Fibroblast of lung (primary cell): ENCODE measurements at regions not wholly inside any gene's neighbourhood (a gene's known extent, or its start where the extent isn't known, plus 50 kb on each side); places are given as distances from the start of the nearest gene placed in this dataset.

Source experiments
- DNase-seq, 2 donors: peaks; one replicate each; pipeline versions ENCODE4 v3.0.0 to v3.0.0-alpha.2; 2010; ENCODE audit warnings: low read depth in 2 of 2
- H2AFZ ChIP-seq: 2 replicates; pipeline ENCODE4 v1.5.1; 2012; ENCODE audit warnings: low read length, control low read depth, inconsistent platforms
- H3K27ac ChIP-seq: 2 replicates; pipeline ENCODE4 v1.5.1; 2011; ENCODE audit warnings: low read length, control low read depth; ENCODE audit not compliant: insufficient read depth
- H3K27me3 ChIP-seq: 2 replicates; pipeline ENCODE4 v1.5.1; 2011; ENCODE audit warnings: mild to moderate bottlenecking, low read length; ENCODE audit not compliant: control insufficient read depth, insufficient read depth
- H3K36me3 ChIP-seq: 2 replicates; pipeline ENCODE4 v1.5.1; 2011; ENCODE audit warnings: low read length; ENCODE audit not compliant: control insufficient read depth, insufficient read depth
- H3K4me1 ChIP-seq: 2 replicates; pipeline ENCODE4 v1.5.1; 2011; ENCODE audit warnings: low read length; ENCODE audit not compliant: control insufficient read depth, insufficient read depth; ENCODE audit errors: extremely low read depth
- H3K4me2 ChIP-seq: 2 replicates; pipeline ENCODE4 v1.5.1; 2011; ENCODE audit warnings: low read length, control low read depth; ENCODE audit not compliant: insufficient read depth; ENCODE audit errors: extremely low read depth
- H3K4me3 ChIP-seq, 4 experiments: fragments of 200-600 bp in 1 of 4; sonication (generic) in 1 of 4; replicated peaks in 1 of 4; 2 replicates each; pipeline ENCODE4 v1.5.1; 2011 to 2016; ENCODE audit warnings: low read length in 4 of 4, low read depth in 3 of 4, mild to moderate bottlenecking in 3 of 4, control low read depth in 2 of 4, inconsistent platforms in 1 of 4, mixed read lengths in 1 of 4; ENCODE audit not compliant: insufficient read depth in 1 of 4; ENCODE audit errors: control extremely low read depth in 1 of 4
- H3K79me2 ChIP-seq: 2 replicates; pipeline ENCODE4 v1.5.1; 2012; ENCODE audit warnings: mild to moderate bottlenecking, low read length, inconsistent platforms; ENCODE audit not compliant: control insufficient read depth, insufficient read depth
- H3K9ac ChIP-seq: 2 replicates; pipeline ENCODE4 v1.5.1; 2011; ENCODE audit warnings: mild to moderate bottlenecking, low read length, control low read depth; ENCODE audit not compliant: insufficient read depth
- H3K9me3 ChIP-seq: 2 replicates; pipeline ENCODE4 v1.5.1; 2012; ENCODE audit warnings: low read depth, low read length; ENCODE audit not compliant: control insufficient read depth, insufficient read depth
- H4K20me1 ChIP-seq: 2 replicates; pipeline ENCODE4 v1.5.1; 2011; ENCODE audit warnings: low read length; ENCODE audit not compliant: control insufficient read depth, insufficient read depth; ENCODE audit errors: extremely low read depth
- EZH2 ChIP-seq: IDR thresholded peaks from 2 replicates; pipeline ENCODE4 v1.5.1; 2012; ENCODE audit warnings: low read length, control low read depth, mild to moderate bottlenecking; ENCODE audit errors: missing control alignments
- TF ChIP-seq, protein P1 (sequence below), 2 donors: IDR thresholded peaks in 1 of 2; conservative IDR thresholded peaks in 1 of 2; 1 replicate in 1 of 2; 2 replicates in 1 of 2; pipeline ENCODE4 v1.5.1; 2011 to 2012; ENCODE audit warnings: low read length in 2 of 2, control low read depth in 1 of 2, inconsistent platforms in 1 of 2, low read depth in 1 of 2, mild to moderate bottlenecking in 1 of 2

- Histone ChIP-seq H3K9ac (no peak overlapping the region), H3K36me3 (no peaks in the 10 kb centered on the region), H3K4me3 (no peak overlapping the region), H3K4me2 (no peak overlapping the region), H3K27ac (no peak overlapping the region), H4K20me1 (no peaks in the 10 kb centered on the region), H2AFZ (no peak overlapping the region), H3K9me3 (no peaks in the 10 kb centered on the region), H3K79me2 (no peaks in the 10 kb centered on the region), H3K4me1 (peaks cover 3% of the 10 kb centered on the region), H3K27me3 (no peaks in the 10 kb centered on the region)
- DNase-seq: peak in 1 of 2 donors; percentile 77
- TF ChIP-seq, protein P1, sequence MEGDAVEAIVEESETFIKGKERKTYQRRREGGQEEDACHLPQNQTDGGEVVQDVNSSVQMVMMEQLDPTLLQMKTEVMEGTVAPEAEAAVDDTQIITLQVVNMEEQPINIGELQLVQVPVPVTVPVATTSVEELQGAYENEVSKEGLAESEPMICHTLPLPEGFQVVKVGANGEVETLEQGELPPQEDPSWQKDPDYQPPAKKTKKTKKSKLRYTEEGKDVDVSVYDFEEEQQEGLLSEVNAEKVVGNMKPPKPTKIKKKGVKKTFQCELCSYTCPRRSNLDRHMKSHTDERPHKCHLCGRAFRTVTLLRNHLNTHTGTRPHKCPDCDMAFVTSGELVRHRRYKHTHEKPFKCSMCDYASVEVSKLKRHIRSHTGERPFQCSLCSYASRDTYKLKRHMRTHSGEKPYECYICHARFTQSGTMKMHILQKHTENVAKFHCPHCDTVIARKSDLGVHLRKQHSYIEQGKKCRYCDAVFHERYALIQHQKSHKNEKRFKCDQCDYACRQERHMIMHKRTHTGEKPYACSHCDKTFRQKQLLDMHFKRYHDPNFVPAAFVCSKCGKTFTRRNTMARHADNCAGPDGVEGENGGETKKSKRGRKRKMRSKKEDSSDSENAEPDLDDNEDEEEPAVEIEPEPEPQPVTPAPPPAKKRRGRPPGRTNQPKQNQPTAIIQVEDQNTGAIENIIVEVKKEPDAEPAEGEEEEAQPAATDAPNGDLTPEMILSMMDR (conservative IDR thresholded peaks at IDR 0.05 in 1 of 2, IDR thresholded peaks at IDR 0.05 in 1 of 2; ENCODE audit: low read depth in 1 of 2, low read length in 2 of 2): no peak
- no peak for TF ChIP-seq EZH2
These were observed 61.6 kb upstream of the KTN1 start for GRCh38 chr14:55518391-55518790.

GRCh38 chr14:55519473-55520080, 60.4 kb upstream of the KTN1 start:
- Histone ChIP-seq H3K27ac (no peak overlapping the region), H3K4me2 (no peak overlapping the region), H3K79me2 (no peaks in the 10 kb centered on the region), H3K36me3 (no peaks in the 10 kb centered on the region), H3K9me3 (no peaks in the 10 kb centered on the region), H3K4me1 (peaks cover 3% of the 10 kb centered on the region), H3K27me3 (no peaks in the 10 kb centered on the region), H3K4me3 (no peak overlapping the region), H2AFZ (no peak overlapping the region), H3K9ac (no peak overlapping the region), H4K20me1 (no peaks in the 10 kb centered on the region)
- no peak for TF ChIP-seq EZH2
- DNase-seq: no peak

- TF ChIP-seq, protein P1 (conservative IDR thresholded peaks at IDR 0.05 in 1 of 2, IDR thresholded peaks at IDR 0.05 in 1 of 2; ENCODE audit: low read depth in 1 of 2, low read length in 2 of 2): no peak
- TF ChIP-seq EZH2: no peak
- Histone ChIP-seq H4K20me1 (no peaks in the 10 kb centered on the region), H3K9me3 (no peaks in the 10 kb centered on the region), H3K27ac (no peak overlapping the region), H2AFZ (no peak overlapping the region), H3K79me2 (no peaks in the 10 kb centered on the region), H3K4me3 (no peak overlapping the region), H3K27me3 (no peaks in the 10 kb centered on the region), H3K4me2 (no peak overlapping the region), H3K4me1 (no peaks in the 10 kb centered on the region), H3K36me3 (no peaks in the 10 kb centered on the region), H3K9ac (no peak overlapping the region)
- no peak for DNase-seq
These were observed 56.7 kb upstream of the KTN1 start for GRCh38 chr14:55523321-55523720.
